ENCODE measurements at regions not wholly inside any gene's neighbourhood (a gene's known extent, or its start where the extent isn't known, plus 50 kb on each side); places are given as distances from the start of the nearest gene placed in this dataset.

DNA sequence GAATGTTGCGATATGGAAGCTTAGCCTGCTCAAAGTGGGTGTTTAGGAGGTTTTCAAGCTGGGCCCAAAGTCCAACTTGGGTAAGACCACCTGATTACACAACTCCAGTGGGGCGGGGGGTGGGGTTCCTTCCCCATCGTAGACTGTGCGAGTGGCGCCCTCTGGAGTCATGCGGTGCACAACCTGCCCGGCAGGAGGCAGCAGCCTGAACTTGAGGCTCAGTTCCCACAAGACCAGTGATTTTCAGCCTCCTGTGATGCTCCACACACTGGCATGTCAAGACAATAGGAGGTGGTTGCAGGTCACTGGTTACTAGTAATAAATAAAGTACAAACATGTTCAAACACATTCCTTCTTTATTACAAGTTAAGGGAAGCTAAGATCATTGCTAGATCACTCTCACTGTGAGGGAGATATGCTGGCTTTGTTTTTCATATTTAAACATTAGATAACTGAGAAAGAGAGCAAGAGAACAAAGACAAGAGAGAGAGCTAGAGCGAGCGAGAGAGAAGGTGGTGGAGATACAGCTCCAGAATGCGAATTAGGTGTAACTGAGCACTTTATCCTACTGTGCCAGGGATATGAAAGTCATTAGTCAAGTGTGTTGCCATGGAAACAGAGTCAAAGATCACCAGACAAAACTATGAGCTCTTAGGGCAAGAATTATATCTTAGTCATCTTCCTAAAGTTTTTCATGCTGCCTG is 97.4 kb upstream of the BMPER start:
- TF ChIP-seq, protein P1, sequence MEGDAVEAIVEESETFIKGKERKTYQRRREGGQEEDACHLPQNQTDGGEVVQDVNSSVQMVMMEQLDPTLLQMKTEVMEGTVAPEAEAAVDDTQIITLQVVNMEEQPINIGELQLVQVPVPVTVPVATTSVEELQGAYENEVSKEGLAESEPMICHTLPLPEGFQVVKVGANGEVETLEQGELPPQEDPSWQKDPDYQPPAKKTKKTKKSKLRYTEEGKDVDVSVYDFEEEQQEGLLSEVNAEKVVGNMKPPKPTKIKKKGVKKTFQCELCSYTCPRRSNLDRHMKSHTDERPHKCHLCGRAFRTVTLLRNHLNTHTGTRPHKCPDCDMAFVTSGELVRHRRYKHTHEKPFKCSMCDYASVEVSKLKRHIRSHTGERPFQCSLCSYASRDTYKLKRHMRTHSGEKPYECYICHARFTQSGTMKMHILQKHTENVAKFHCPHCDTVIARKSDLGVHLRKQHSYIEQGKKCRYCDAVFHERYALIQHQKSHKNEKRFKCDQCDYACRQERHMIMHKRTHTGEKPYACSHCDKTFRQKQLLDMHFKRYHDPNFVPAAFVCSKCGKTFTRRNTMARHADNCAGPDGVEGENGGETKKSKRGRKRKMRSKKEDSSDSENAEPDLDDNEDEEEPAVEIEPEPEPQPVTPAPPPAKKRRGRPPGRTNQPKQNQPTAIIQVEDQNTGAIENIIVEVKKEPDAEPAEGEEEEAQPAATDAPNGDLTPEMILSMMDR (IDR thresholded peaks at IDR 0.05), result no peak
- no peak for TF ChIP-seq POLR2A (IDR thresholded peaks at IDR 0.05)
